SH-SY5Y (cell line): ENCODE measurements at regions not wholly inside any gene's neighbourhood (a gene's known extent, or its start where the extent isn't known, plus 50 kb on each side); places are given as distances from the start of the nearest gene placed in this dataset.

Experiments
- GATA2 ChIP-seq: IDR thresholded peaks from 2 replicates; pipeline ENCODE4 v1.6.1; 2011; ENCODE audit warnings: mild to moderate bottlenecking, low read depth, low read length
- GATA3 ChIP-seq: IDR thresholded peaks from 2 replicates; pipeline ENCODE4 v1.6.1; 2011; ENCODE audit warnings: low read depth, mild to moderate bottlenecking, low read length, moderate library complexity

DNA sequence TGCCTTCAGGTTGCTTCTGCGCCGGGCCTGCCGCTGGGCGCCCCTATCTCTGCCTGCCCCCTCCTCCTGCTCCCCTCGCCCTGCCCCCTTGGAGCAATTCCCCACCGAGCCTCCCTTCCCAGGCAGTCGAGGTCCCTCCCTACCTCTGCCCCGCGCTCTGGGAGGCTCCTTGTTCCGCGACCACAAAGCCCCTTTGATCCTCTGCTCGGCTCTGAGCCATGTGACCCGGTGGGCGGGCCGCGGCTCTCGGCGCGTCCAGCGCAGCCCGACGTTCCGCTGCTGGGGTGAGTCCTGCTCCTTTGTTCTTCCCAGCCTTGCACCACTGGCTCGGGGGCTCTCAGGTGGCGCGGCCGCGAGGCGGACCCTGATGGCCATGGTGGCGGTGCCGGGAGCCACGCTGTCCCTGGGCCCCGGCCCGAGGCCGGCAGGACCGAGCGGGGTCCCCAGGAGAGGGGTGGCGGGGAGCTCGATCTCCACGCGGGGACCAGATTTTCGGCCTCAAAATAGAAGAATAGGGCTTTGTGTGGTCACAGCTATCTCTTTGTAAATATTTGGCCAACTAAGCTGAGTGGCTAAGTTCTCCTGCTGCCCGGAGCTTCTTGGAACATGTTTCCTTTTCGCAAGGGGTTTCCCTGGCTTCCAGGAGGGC, 310.6 kb downstream of the SEC14L1 start:
- TF ChIP-seq GATA3 (no peak), GATA2 (no peak)
